Calu3 (cell line): ENCODE measurements at regions not wholly inside any gene's neighbourhood (a gene's known extent, or its start where the extent isn't known, plus 50 kb on each side); places are given as distances from the start of the nearest gene placed in this dataset.

Experiments used
- BruUV-seq: library from RNA; stranded (reverse); fragments of 400-500 nt; replicated peaks from 2 replicates; lab custom pipeline; 2021; lab: Mats Ljungman, UMichigan
- CTCF ChIA-PET: fragments of 300-600 bp; sonication (Branson Sonifier 250); formaldehyde crosslinking; loops from one replicate; lab custom pipeline; 2022; ENCODE audit warnings: antibody characterized with exemption; lab: Charles Lee
- DNase-seq: peaks from one replicate; pipeline ENCODE4 v3.0.0; 2022
- H3K27ac Mint-ChIP-seq: one replicate; pipeline ENCODE4 v1.8.0; 2022; ENCODE audit warnings: mixed read lengths; ENCODE audit not compliant: unreplicated experiment
- H3K27me3 Mint-ChIP-seq: one replicate; pipeline ENCODE4 v1.8.0; 2022; ENCODE audit warnings: mixed read lengths; ENCODE audit not compliant: unreplicated experiment
- H3K36me3 Mint-ChIP-seq: one replicate; pipeline ENCODE4 v1.8.0; 2022; ENCODE audit warnings: mild to moderate bottlenecking, moderate library complexity, mixed read lengths; ENCODE audit not compliant: insufficient read depth, unreplicated experiment
- H3K4me1 Mint-ChIP-seq: one replicate; pipeline ENCODE4 v1.8.0; 2022; ENCODE audit warnings: mild to moderate bottlenecking, low read depth, mixed read lengths; ENCODE audit not compliant: unreplicated experiment
- H3K4me3 Mint-ChIP-seq: one replicate; pipeline ENCODE4 v1.8.0; 2022; ENCODE audit warnings: mild to moderate bottlenecking, low read depth, moderate library complexity, mixed read lengths; ENCODE audit not compliant: unreplicated experiment
- H3K9me3 Mint-ChIP-seq: one replicate; pipeline ENCODE4 v1.8.0; 2022; ENCODE audit warnings: low read depth, mixed read lengths; ENCODE audit not compliant: unreplicated experiment
- intact Hi-C: fragments of 100-400 bp; cut with micrococcal nuclease; formaldehyde crosslinking; loops from one replicate; pipeline ENCODE4 v1.10.0; 2022; ENCODE audit not compliant: unreplicated experiment
- TF ChIP-seq, protein P1 (sequence below): fragments of 200-600 bp; IDR thresholded peaks from one replicate; pipeline ENCODE4 v1.8.0; 2022; ENCODE audit warnings: antibody characterized with exemption; ENCODE audit not compliant: unreplicated experiment

DNA sequence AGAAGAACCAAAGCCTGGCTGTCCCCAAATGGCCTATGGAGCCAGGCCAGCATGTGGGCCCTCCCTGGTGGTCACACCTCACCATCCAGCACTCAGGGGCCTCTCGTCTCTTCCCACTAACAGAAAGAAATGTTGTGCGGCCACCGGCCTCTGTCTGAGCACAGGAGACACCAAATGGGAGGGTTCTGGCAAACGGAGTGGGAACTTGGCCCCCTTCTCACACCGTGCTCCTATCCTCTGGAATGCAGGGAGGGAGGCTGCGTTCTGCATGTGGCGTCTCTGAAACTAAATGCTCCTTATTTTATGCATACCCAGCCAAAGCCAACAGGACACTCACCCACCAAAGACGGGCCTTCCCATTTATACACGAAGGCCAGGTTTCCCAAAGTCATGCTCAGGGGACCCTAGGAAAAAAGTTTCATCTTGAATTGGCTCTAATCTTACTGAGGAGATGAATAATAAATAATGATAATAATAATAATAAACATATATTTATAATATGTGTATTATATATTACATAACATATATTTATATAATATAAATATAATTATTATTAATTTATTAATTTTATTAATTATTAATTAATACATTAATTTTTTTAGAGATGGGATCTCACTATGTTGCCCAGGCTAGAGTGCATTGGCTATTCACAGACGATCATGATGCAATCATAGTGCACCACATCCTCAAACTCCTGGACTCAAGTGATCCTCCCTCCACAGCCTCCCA is 102.4 kb downstream of the FOXF2 start:
- no peak for DNase-seq
- intact Hi-C loops = no loop called here
- H3K4me1 Mint-ChIP-seq = no peaks in the 10 kb centered on the region
- TF ChIP-seq, protein P1, sequence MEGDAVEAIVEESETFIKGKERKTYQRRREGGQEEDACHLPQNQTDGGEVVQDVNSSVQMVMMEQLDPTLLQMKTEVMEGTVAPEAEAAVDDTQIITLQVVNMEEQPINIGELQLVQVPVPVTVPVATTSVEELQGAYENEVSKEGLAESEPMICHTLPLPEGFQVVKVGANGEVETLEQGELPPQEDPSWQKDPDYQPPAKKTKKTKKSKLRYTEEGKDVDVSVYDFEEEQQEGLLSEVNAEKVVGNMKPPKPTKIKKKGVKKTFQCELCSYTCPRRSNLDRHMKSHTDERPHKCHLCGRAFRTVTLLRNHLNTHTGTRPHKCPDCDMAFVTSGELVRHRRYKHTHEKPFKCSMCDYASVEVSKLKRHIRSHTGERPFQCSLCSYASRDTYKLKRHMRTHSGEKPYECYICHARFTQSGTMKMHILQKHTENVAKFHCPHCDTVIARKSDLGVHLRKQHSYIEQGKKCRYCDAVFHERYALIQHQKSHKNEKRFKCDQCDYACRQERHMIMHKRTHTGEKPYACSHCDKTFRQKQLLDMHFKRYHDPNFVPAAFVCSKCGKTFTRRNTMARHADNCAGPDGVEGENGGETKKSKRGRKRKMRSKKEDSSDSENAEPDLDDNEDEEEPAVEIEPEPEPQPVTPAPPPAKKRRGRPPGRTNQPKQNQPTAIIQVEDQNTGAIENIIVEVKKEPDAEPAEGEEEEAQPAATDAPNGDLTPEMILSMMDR = no peak
- no peak overlapping the region for H3K4me3 Mint-ChIP-seq
- H3K9me3 Mint-ChIP-seq = no peaks in the 10 kb centered on the region
- CTCF ChIA-PET = no interaction called here
- H3K36me3 Mint-ChIP-seq = no peaks in the 10 kb centered on the region
- peaks cover 27% of the 10 kb centered on the region for H3K27me3 Mint-ChIP-seq
- no TSS peak for BruUV-seq
- H3K27ac Mint-ChIP-seq = no peak overlapping the region

- no peaks in the 10 kb centered on the region for H3K4me1 Mint-ChIP-seq
- no peak for DNase-seq
- H3K36me3 Mint-ChIP-seq = no peaks in the 10 kb centered on the region
- H3K4me3 Mint-ChIP-seq = no peak overlapping the region
- no peak overlapping the region for H3K27ac Mint-ChIP-seq
- TF ChIP-seq, protein P1 = no peak
- intact Hi-C loops = no loop called here
- H3K9me3 Mint-ChIP-seq = no peaks in the 10 kb centered on the region
- CTCF ChIA-PET = interaction anchor here (1.2 kb wide), 1 partner anchor 9 kb away, joined by 3 read pairs; no protein-coding TSS in a partner anchor
- peaks cover 31% of the 10 kb centered on the region for H3K27me3 Mint-ChIP-seq
- BruUV-seq = no TSS peak
Observed at GRCh38 chr6:1494671-1495070, 105.3 kb downstream of the FOXF2 start.

DNA sequence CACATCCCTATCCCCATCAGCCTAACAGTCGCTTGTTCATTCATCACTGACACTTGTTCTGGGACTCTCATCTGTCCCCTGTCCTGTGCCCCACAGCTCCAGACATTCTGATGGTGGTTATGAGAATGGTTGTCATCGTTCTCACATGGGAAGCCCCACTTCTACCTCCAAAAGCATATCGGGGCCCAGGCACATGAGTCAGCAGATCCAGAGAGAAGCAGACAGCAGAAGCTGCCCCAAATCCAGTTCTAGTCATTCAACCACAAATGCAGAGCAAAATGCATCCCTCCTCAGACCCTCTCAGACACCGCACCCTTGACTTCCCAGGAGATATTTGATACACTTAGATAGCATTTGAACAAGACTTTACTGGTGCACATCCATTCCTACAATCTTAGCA is 106.0 kb downstream of the FOXF2 start:
- BruUV-seq = no TSS peak
- peaks cover 31% of the 10 kb centered on the region for H3K27me3 Mint-ChIP-seq
- H3K4me1 Mint-ChIP-seq = no peaks in the 10 kb centered on the region
- no peaks in the 10 kb centered on the region for H3K9me3 Mint-ChIP-seq
- H3K4me3 Mint-ChIP-seq = no peak overlapping the region
- H3K36me3 Mint-ChIP-seq = no peaks in the 10 kb centered on the region
- CTCF ChIA-PET = no interaction called here
- TF ChIP-seq, protein P1 = no peak
- H3K27ac Mint-ChIP-seq = no peak overlapping the region
- no peak for DNase-seq
- intact Hi-C loops = no loop called here

- Mint-ChIP-seq H3K27ac (no peak overlapping the region), H3K9me3 (no peaks in the 10 kb centered on the region), H3K4me3 (no peak overlapping the region), H3K36me3 (no peaks in the 10 kb centered on the region), H3K27me3 (peaks cover 37% of the 10 kb centered on the region), H3K4me1 (no peaks in the 10 kb centered on the region)
- DNase-seq = no peak
- CTCF ChIA-PET = no interaction called here
- TF ChIP-seq, protein P1 = no peak
- intact Hi-C loops = no loop called here
- no TSS peak for BruUV-seq
Observed at GRCh38 chr6:1496092-1496491, 106.7 kb downstream of the FOXF2 start.
